GM23338 (cell line): ENCODE measurements at regions not wholly inside any gene's neighbourhood (a gene's known extent, or its start where the extent isn't known, plus 50 kb on each side); places are given as distances from the start of the nearest gene placed in this dataset.

Experiments used
- ATAC-seq: fragments of 200-7000 bp; cut with Tn5 transposase; 3 replicates; pipeline ENCODE4 v1.9.1; 2020
- DNase-seq: peaks from one replicate; pipeline ENCODE4 v3.0.0-alpha.2; 2015; ENCODE audit warnings: low spot score
- H2AFZ ChIP-seq: fragments of 200-600 bp; sonication (generic); 2 replicates; pipeline ENCODE4 v1.8.0; 2016; ENCODE audit warnings: antibody characterized with exemption, mild to moderate bottlenecking, moderate library complexity
- H3F3A ChIP-seq: fragments of 200-600 bp; sonication (generic); replicated peaks from 2 replicates; pipeline ENCODE4 v1.8.0; 2017; ENCODE audit warnings: antibody characterized with exemption, mixed run types, low read depth
- H3K27ac ChIP-seq: fragments of 200-600 bp; sonication (generic); 2 replicates; pipeline ENCODE4 v1.6.1; 2016; ENCODE audit warnings: low read depth
- H3K27me3 ChIP-seq: fragments of 200-600 bp; sonication (generic); 2 replicates; pipeline ENCODE4 v1.8.0; 2016; ENCODE audit warnings: mild to moderate bottlenecking, mixed run types, moderate library complexity; ENCODE audit not compliant: insufficient read depth
- H3K36me3 ChIP-seq: fragments of 200-600 bp; sonication (generic); 2 replicates; pipeline ENCODE4 v1.8.0; 2016; ENCODE audit warnings: mild to moderate bottlenecking; ENCODE audit not compliant: insufficient read depth
- H3K4me1 ChIP-seq: fragments of 200-600 bp; sonication (generic); 2 replicates; pipeline ENCODE4 v1.8.0; 2016; ENCODE audit warnings: mild to moderate bottlenecking, moderate library complexity; ENCODE audit not compliant: insufficient read depth
- H3K4me2 ChIP-seq: fragments of 200-600 bp; sonication (generic); 2 replicates; pipeline ENCODE4 v1.7.1; 2017; ENCODE audit warnings: mixed run types
- H3K4me3 ChIP-seq: fragments of 200-600 bp; sonication (generic); 2 replicates; pipeline ENCODE4 v1.6.1; 2016; ENCODE audit warnings: mixed run types
- H3K79me2 ChIP-seq: fragments of 200-600 bp; sonication (generic); replicated peaks from 2 replicates; pipeline ENCODE4 v1.8.0; 2017; ENCODE audit warnings: mild to moderate bottlenecking; ENCODE audit not compliant: insufficient read depth
- H3K9me2 ChIP-seq: fragments of 200-600 bp; sonication (generic); 2 replicates; pipeline ENCODE4 v1.8.0; 2017; ENCODE audit not compliant: insufficient read depth
- H4K20me1 ChIP-seq: fragments of 200-600 bp; sonication (generic); replicated peaks from 2 replicates; pipeline ENCODE4 v1.8.0; 2017; ENCODE audit warnings: mild to moderate bottlenecking; ENCODE audit not compliant: insufficient read depth
- H3K27ac Mint-ChIP-seq: 2 replicates; pipeline ENCODE4 v1.8.0; 2020; ENCODE audit warnings: inconsistent platforms, mild to moderate bottlenecking, moderate library complexity, mixed read lengths
- H3K27me3 Mint-ChIP-seq: 3 replicates; pipeline ENCODE4 v1.8.0; 2022; ENCODE audit warnings: low read depth, mild to moderate bottlenecking, moderate library complexity, mixed read lengths, inconsistent platforms; ENCODE audit not compliant: insufficient read depth, poor library complexity
- H3K36me3 Mint-ChIP-seq: 3 replicates; pipeline ENCODE4 v1.8.0; 2021; ENCODE audit warnings: low read depth, mild to moderate bottlenecking, inconsistent platforms, moderate library complexity, mixed read lengths
- H3K4me1 Mint-ChIP-seq: 3 replicates; pipeline ENCODE4 v1.8.0; 2020; ENCODE audit warnings: mild to moderate bottlenecking, inconsistent platforms, mixed read lengths
- H3K4me3 Mint-ChIP-seq: 3 replicates; pipeline ENCODE4 v1.8.0; 2021; ENCODE audit warnings: moderate library complexity, mild to moderate bottlenecking, inconsistent platforms, mixed read lengths
- H3K9me3 Mint-ChIP-seq: 3 replicates; pipeline ENCODE4 v1.8.0; 2020; ENCODE audit warnings: moderate library complexity, mild to moderate bottlenecking, inconsistent platforms, mixed read lengths
- CREB1 ChIP-seq: fragments of 250-450 bp; sonication (Bioruptor Pico); IDR thresholded peaks from 2 replicates; pipeline ENCODE4 v1.5.0; 2020; ENCODE audit warnings: low read depth, mild to moderate bottlenecking, moderate library complexity
- EZH2 ChIP-seq: fragments of 200-600 bp; sonication (generic); IDR thresholded peaks from one replicate; pipeline ENCODE4 v1.8.0; 2017; ENCODE audit warnings: antibody characterized with exemption, mild to moderate bottlenecking, low read depth; ENCODE audit not compliant: unreplicated experiment
- EZH2phosphoT487 ChIP-seq: fragments of 200-600 bp; sonication (generic); IDR thresholded peaks from one replicate; pipeline ENCODE4 v1.8.1; 2018; ENCODE audit warnings: antibody characterized with exemption; ENCODE audit not compliant: unreplicated experiment
- NANOG ChIP-seq: IDR thresholded peaks from 2 replicates; pipeline ENCODE4 v1.6.1; 2016; ENCODE audit warnings: antibody characterized with exemption, borderline replicate concordance
- POLR2AphosphoS5 ChIP-seq: IDR thresholded peaks from 2 replicates; pipeline ENCODE4 v1.6.1; 2016; ENCODE audit warnings: antibody characterized with exemption, low read depth
- STAT1 ChIP-seq: IDR thresholded peaks from one replicate; pipeline ENCODE4 v1.6.1; 2016; ENCODE audit warnings: antibody characterized with exemption; ENCODE audit not compliant: unreplicated experiment
- ZNF114 ChIP-seq: fragments of 250-450 bp; sonication (Bioruptor Pico); IDR thresholded peaks from 2 replicates; pipeline ENCODE4 v1.5.0; 2020; ENCODE audit warnings: mild to moderate bottlenecking, moderate library complexity
- ZNF331 ChIP-seq: fragments of 250-450 bp; sonication (Bioruptor Pico); IDR thresholded peaks from 2 replicates; pipeline ENCODE4 v1.5.0; 2020; ENCODE audit warnings: low read depth, mild to moderate bottlenecking, moderate library complexity
- TF ChIP-seq, protein P1 (sequence below): IDR thresholded peaks from one replicate; pipeline ENCODE4 v1.6.1; 2018; ENCODE audit warnings: antibody characterized with exemption; ENCODE audit not compliant: unreplicated experiment
- TF ChIP-seq, protein P2 (sequence below): IDR thresholded peaks from 2 replicates; pipeline ENCODE4 v1.6.1; 2016; ENCODE audit warnings: antibody characterized with exemption
- TF ChIP-seq, protein P3 (sequence below), 2 experiments: fragments of 200-600 bp in 1 of 2; sonication (generic) in 1 of 2; conservative IDR thresholded peaks; 2 replicates each; pipeline versions ENCODE4 v1.5.1 to v1.6.1; 2016 to 2017; ENCODE audit warnings: antibody characterized with exemption in 2 of 2, low read depth in 2 of 2, mild to moderate bottlenecking in 2 of 2, moderate library complexity in 1 of 2

DNA sequence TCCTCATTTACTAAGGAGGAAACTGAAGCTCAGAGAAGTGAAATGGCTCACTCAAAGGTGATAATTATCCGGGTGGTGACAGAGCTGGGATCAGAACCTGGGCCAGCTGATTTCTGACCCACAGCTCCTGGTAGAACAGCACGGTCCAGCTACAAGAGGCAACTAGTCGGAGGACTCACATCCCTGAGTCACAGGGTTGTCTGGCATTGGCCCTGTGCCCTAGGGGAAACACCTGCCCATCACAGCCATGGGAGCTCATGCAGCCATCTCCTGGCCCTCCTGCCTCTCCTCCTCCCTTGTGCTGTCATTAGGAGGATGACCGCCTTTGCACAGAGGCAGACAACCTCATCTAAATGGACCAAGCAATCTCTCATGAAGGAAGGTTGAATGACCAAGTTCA, 115.2 kb upstream of the TSPAN5 start (continued):
- TF ChIP-seq, protein P1, sequence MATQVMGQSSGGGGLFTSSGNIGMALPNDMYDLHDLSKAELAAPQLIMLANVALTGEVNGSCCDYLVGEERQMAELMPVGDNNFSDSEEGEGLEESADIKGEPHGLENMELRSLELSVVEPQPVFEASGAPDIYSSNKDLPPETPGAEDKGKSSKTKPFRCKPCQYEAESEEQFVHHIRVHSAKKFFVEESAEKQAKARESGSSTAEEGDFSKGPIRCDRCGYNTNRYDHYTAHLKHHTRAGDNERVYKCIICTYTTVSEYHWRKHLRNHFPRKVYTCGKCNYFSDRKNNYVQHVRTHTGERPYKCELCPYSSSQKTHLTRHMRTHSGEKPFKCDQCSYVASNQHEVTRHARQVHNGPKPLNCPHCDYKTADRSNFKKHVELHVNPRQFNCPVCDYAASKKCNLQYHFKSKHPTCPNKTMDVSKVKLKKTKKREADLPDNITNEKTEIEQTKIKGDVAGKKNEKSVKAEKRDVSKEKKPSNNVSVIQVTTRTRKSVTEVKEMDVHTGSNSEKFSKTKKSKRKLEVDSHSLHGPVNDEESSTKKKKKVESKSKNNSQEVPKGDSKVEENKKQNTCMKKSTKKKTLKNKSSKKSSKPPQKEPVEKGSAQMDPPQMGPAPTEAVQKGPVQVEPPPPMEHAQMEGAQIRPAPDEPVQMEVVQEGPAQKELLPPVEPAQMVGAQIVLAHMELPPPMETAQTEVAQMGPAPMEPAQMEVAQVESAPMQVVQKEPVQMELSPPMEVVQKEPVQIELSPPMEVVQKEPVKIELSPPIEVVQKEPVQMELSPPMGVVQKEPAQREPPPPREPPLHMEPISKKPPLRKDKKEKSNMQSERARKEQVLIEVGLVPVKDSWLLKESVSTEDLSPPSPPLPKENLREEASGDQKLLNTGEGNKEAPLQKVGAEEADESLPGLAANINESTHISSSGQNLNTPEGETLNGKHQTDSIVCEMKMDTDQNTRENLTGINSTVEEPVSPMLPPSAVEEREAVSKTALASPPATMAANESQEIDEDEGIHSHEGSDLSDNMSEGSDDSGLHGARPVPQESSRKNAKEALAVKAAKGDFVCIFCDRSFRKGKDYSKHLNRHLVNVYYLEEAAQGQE = no peak
- TF ChIP-seq CREB1 (CRISPR knock-in tag) = no peak
- TF ChIP-seq, protein P2, sequence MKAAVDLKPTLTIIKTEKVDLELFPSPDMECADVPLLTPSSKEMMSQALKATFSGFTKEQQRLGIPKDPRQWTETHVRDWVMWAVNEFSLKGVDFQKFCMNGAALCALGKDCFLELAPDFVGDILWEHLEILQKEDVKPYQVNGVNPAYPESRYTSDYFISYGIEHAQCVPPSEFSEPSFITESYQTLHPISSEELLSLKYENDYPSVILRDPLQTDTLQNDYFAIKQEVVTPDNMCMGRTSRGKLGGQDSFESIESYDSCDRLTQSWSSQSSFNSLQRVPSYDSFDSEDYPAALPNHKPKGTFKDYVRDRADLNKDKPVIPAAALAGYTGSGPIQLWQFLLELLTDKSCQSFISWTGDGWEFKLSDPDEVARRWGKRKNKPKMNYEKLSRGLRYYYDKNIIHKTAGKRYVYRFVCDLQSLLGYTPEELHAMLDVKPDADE = no peak
- TF ChIP-seq ZNF331 (CRISPR knock-in tag) = no peak
- no peak for TF ChIP-seq EZH2
- TF ChIP-seq, protein P3, sequence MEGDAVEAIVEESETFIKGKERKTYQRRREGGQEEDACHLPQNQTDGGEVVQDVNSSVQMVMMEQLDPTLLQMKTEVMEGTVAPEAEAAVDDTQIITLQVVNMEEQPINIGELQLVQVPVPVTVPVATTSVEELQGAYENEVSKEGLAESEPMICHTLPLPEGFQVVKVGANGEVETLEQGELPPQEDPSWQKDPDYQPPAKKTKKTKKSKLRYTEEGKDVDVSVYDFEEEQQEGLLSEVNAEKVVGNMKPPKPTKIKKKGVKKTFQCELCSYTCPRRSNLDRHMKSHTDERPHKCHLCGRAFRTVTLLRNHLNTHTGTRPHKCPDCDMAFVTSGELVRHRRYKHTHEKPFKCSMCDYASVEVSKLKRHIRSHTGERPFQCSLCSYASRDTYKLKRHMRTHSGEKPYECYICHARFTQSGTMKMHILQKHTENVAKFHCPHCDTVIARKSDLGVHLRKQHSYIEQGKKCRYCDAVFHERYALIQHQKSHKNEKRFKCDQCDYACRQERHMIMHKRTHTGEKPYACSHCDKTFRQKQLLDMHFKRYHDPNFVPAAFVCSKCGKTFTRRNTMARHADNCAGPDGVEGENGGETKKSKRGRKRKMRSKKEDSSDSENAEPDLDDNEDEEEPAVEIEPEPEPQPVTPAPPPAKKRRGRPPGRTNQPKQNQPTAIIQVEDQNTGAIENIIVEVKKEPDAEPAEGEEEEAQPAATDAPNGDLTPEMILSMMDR (conservative IDR thresholded peaks at IDR 0.05; ENCODE audit: low read depth in 2 of 2) = no peak
- no peak for TF ChIP-seq POLR2AphosphoS5
- TF ChIP-seq NANOG = no peak
- no peak for TF ChIP-seq ZNF114 (CRISPR knock-in tag)
- no peak for TF ChIP-seq STAT1
- no peak for TF ChIP-seq EZH2phosphoT487

DNA sequence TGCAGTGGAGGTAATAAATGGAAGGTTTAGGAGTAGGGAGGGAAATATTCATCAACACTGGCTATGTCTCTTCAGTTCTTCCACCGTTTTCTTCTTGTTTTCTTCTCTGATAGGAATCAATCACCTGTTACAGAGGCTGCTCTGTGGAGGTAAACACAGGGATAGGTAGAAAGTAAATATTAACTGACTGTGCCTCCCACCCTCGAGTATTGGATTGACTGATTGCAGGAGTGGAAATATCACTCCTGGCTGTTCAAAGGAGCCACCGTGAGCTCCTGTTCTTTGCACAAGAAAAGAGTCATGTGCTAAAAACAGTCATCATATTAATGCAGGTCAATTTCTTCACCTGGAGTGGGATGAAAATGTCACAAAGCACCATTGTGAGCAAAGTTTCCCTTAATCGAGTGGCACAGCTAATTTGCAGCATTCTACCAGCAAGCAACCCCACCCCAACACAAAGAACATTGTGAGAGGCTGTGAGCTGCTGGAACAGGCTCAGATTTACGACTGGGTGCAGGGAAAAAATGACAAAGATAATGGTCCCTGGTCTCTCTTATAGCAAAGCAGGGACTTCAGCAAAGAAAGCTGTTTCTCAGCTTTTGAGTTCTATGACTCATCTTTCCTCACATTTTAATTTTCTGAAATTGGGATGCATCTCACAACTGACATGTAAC, 113.7 kb upstream of the TSPAN5 start:
- no peak overlapping the region for H3K4me2 ChIP-seq
- no peaks in the 10 kb centered on the region for H4K20me1 ChIP-seq
- no peaks in the 10 kb centered on the region for H3K27me3 ChIP-seq
- no peaks in the 10 kb centered on the region for H3F3A ChIP-seq
- no peaks in the 10 kb centered on the region for H3K9me2 ChIP-seq
- Mint-ChIP-seq H3K4me3 (no peak overlapping the region), H3K9me3 (no peaks in the 10 kb centered on the region), H3K27me3 (no peaks in the 10 kb centered on the region), H3K36me3 (no peaks in the 10 kb centered on the region), H3K4me1 (peaks cover 6% of the 10 kb centered on the region; the same call in 2 of the 3 replicates), H3K27ac (no peak overlapping the region)
- H3K4me1 ChIP-seq = peaks cover 6% of the 10 kb centered on the region; the same call in 1 of the 2 replicates
- no peaks in the 10 kb centered on the region for H3K79me2 ChIP-seq
- no peak for DNase-seq
- H3K4me3 ChIP-seq = no peak overlapping the region
- no peak overlapping the region for H2AFZ ChIP-seq
- no peak overlapping the region for H3K27ac ChIP-seq
- no peaks in the 10 kb centered on the region for H3K36me3 ChIP-seq
- no peak for TF ChIP-seq POLR2AphosphoS5
- no peak for ATAC-seq
